HepG2 (cell line): ENCODE measurements at regions not wholly inside any gene's neighbourhood (a gene's known extent, or its start where the extent isn't known, plus 50 kb on each side); places are given as distances from the start of the nearest gene placed in this dataset.

Experiments used
- EZH2 ChIP-seq: conservative IDR thresholded peaks from 2 replicates; pipeline ENCODE4 v1.6.1; 2012; ENCODE audit warnings: mild to moderate bottlenecking, low read depth, low read length, moderate library complexity
- POLR2AphosphoS5 ChIP-seq: IDR thresholded peaks from 2 replicates; pipeline ENCODE4 v1.6.1; 2012; ENCODE audit warnings: low read depth, low read length
- RBM39 ChIP-seq: fragments of 200-400 bp; formaldehyde crosslinking; IDR thresholded peaks from one replicate; pipeline ENCODE4 v1.6.1; 2018; ENCODE audit warnings: antibody characterized with exemption, mild to moderate bottlenecking, low read depth, low read length; ENCODE audit not compliant: poor library complexity, severe bottlenecking

GRCh38 chr3:70488816-70489215 is 176.4 kb upstream of the MDFIC2 start:
- TF ChIP-seq RBM39 (no peak), POLR2AphosphoS5 (no peak), EZH2 (no peak)
